Nephron (organoid): ENCODE measurements at regions not wholly inside any gene's neighbourhood (a gene's known extent, or its start where the extent isn't known, plus 50 kb on each side); places are given as distances from the start of the nearest gene placed in this dataset.

ENCODE experiments used
- H3K27ac Mint-ChIP-seq, 3 experiments: 2 replicates each; pipeline ENCODE4 v1.8.0; 2020; ENCODE audit warnings: mixed read lengths in 3 of 3, mild to moderate bottlenecking in 2 of 3, moderate library complexity in 1 of 3
- H3K27me3 Mint-ChIP-seq: 2 replicates; pipeline ENCODE4 v1.8.0; 2021; ENCODE audit warnings: low read depth, mild to moderate bottlenecking, moderate library complexity, mixed read lengths
- H3K36me3 Mint-ChIP-seq: 2 replicates; pipeline ENCODE4 v1.8.0; 2020; ENCODE audit warnings: low read depth, mixed read lengths
- H3K4me1 Mint-ChIP-seq: 2 replicates; pipeline ENCODE4 v1.8.0; 2020; ENCODE audit warnings: mixed read lengths
- H3K4me3 Mint-ChIP-seq, 3 experiments: 2 replicates each; pipeline ENCODE4 v1.8.0; 2020; ENCODE audit warnings: mild to moderate bottlenecking in 3 of 3, mixed read lengths in 3 of 3, moderate library complexity in 2 of 3
- H3K9me3 Mint-ChIP-seq: 2 replicates; pipeline ENCODE4 v1.8.0; 2020; ENCODE audit warnings: mixed read lengths
- CTCF ChIP-seq, 3 experiments: fragments of 200-600 bp; sonication (generic); IDR thresholded peaks; one replicate each; pipeline ENCODE4 v1.5.0; 2021; ENCODE audit warnings: antibody characterized with exemption in 3 of 3; ENCODE audit not compliant: unreplicated experiment in 3 of 3

GRCh38 chr1:2856676-2857375 is 55.3 kb upstream of the TTC34 start:
- TF ChIP-seq CTCF (IDR thresholded peaks at IDR 0.05; ENCODE audit: unreplicated experiment in 3 of 3), result no peak
- H3K27me3 Mint-ChIP-seq, result peaks cover 21% of the 10 kb centered on the region
- H3K4me3 Mint-ChIP-seq, result no peak overlapping the region
- peaks cover 13% of the 10 kb centered on the region for H3K9me3 Mint-ChIP-seq
- H3K4me1 Mint-ChIP-seq, result peaks cover 14% of the 10 kb centered on the region
- peaks cover 5% of the 10 kb centered on the region for H3K36me3 Mint-ChIP-seq
- H3K27ac Mint-ChIP-seq, result peak overlapping the region in 1 of 3 experiments; percentile 44

GRCh38 chr1:2857521-2857920 is 56.0 kb upstream of the TTC34 start:
- Mint-ChIP-seq H3K4me3 (no peak overlapping the region), H3K4me1 (peaks cover 14% of the 10 kb centered on the region), H3K36me3 (peaks cover 5% of the 10 kb centered on the region), H3K27me3 (peaks cover 24% of the 10 kb centered on the region), H3K9me3 (peaks cover 13% of the 10 kb centered on the region), H3K27ac (no peak overlapping the region)
- TF ChIP-seq CTCF (IDR thresholded peaks at IDR 0.05; ENCODE audit: unreplicated experiment in 3 of 3), result no peak

- H3K4me1 Mint-ChIP-seq, result peaks cover 14% of the 10 kb centered on the region
- H3K27me3 Mint-ChIP-seq, result peaks cover 24% of the 10 kb centered on the region
- peaks cover 5% of the 10 kb centered on the region for H3K36me3 Mint-ChIP-seq
- H3K9me3 Mint-ChIP-seq, result peaks cover 12% of the 10 kb centered on the region
- no peak overlapping the region for H3K4me3 Mint-ChIP-seq
- no peak overlapping the region for H3K27ac Mint-ChIP-seq
- no peak for TF ChIP-seq CTCF (IDR thresholded peaks at IDR 0.05; ENCODE audit: unreplicated experiment in 3 of 3)
Measured at GRCh38 chr1:2858676-2859075, 57.2 kb upstream of the TTC34 start.

- peaks cover 14% of the 10 kb centered on the region for H3K4me1 Mint-ChIP-seq
- H3K36me3 Mint-ChIP-seq, result peaks cover 5% of the 10 kb centered on the region
- H3K4me3 Mint-ChIP-seq, result no peak overlapping the region
- peaks cover 11% of the 10 kb centered on the region for H3K9me3 Mint-ChIP-seq
- no peak for TF ChIP-seq CTCF (IDR thresholded peaks at IDR 0.05; ENCODE audit: unreplicated experiment in 3 of 3)
- H3K27ac Mint-ChIP-seq, result no peak overlapping the region
- H3K27me3 Mint-ChIP-seq, result peaks cover 24% of the 10 kb centered on the region
Measured at GRCh38 chr1:2859219-2859880, 57.9 kb upstream of the TTC34 start.

GRCh38 chr1:2859881-2860430 is 58.5 kb upstream of the TTC34 start:
- TF ChIP-seq CTCF (IDR thresholded peaks at IDR 0.05; ENCODE audit: unreplicated experiment in 3 of 3), result no peak
- Mint-ChIP-seq H3K36me3 (peaks cover 5% of the 10 kb centered on the region), H3K4me1 (peaks cover 14% of the 10 kb centered on the region), H3K9me3 (peaks cover 11% of the 10 kb centered on the region), H3K27me3 (peaks cover 24% of the 10 kb centered on the region), H3K4me3 (no peak overlapping the region), H3K27ac (no peak overlapping the region)
